NCI-H1092 treated with DMSO at 0.1 percent for 48 hours (cell line): ENCODE measurements at regions not wholly inside any gene's neighbourhood (a gene's known extent, or its start where the extent isn't known, plus 50 kb on each side); places are given as distances from the start of the nearest gene placed in this dataset.
"Not testable (repeated sequence)": the region's sequence is repeated elsewhere in the genome, so short reads cannot be mapped to it uniquely, and the experiment has no call there.

ENCODE experiments used
- DNase-seq: peaks from one replicate; lab custom pipeline; 2025; lab: John Stamatoyannopoulos, UW

- DNase-seq: not testable (repeated sequence)
These were observed 308.2 kb downstream of the ZNF536 start for GRCh38 chr19:30680399-30680798.

- DNase-seq: no peak
These were observed 307.6 kb downstream of the ZNF536 start for GRCh38 chr19:30679789-30680188.

GRCh38 chr19:30679153-30679702, 307.0 kb downstream of the ZNF536 start:
- no peak for DNase-seq

GRCh38 chr19:30678168-30678567, 306.0 kb downstream of the ZNF536 start:
- no peak for DNase-seq

- no peak for DNase-seq
These were observed 305.5 kb downstream of the ZNF536 start for GRCh38 chr19:30677702-30678101.

- DNase-seq: no peak
These were observed 305.0 kb downstream of the ZNF536 start for GRCh38 chr19:30676990-30677679.

- no peak for DNase-seq
These were observed 302.9 kb downstream of the ZNF536 start for GRCh38 chr19:30675086-30675485.

GRCh38 chr19:30674656-30675055, 302.5 kb downstream of the ZNF536 start:
- DNase-seq: no peak

GRCh38 chr19:30673336-30673735, 301.2 kb downstream of the ZNF536 start:
- DNase-seq: no peak

GRCh38 chr19:30672926-30673325, 300.7 kb downstream of the ZNF536 start:
- no peak for DNase-seq

GRCh38 chr19:30671622-30672051, 299.5 kb downstream of the ZNF536 start:
- DNase-seq: no peak

- no peak for DNase-seq
These were observed 299.1 kb downstream of the ZNF536 start for GRCh38 chr19:30671367-30671619.

GRCh38 chr19:30670562-30671366, 298.6 kb downstream of the ZNF536 start:
- DNase-seq: no peak

- no peak for DNase-seq
These were observed 297.8 kb downstream of the ZNF536 start for GRCh38 chr19:30670011-30670329.

GRCh38 chr19:30669329-30670010, 297.3 kb downstream of the ZNF536 start:
- DNase-seq: no peak

GRCh38 chr19:30668521-30669155, 296.5 kb downstream of the ZNF536 start:
- DNase-seq: no peak

- no peak for DNase-seq
These were observed 295.6 kb downstream of the ZNF536 start for GRCh38 chr19:30667746-30668145.

- DNase-seq: no peak
These were observed 295.0 kb downstream of the ZNF536 start for GRCh38 chr19:30667227-30667626.

GRCh38 chr19:30666301-30666803, 294.2 kb downstream of the ZNF536 start:
- DNase-seq: peak; percentile 12

GRCh38 chr19:30665449-30665848, 293.3 kb downstream of the ZNF536 start:
- no peak for DNase-seq

GRCh38 chr19:30663611-30664174, 291.5 kb downstream of the ZNF536 start:
- DNase-seq: no peak
